Upper lobe of right lung (tissue), 1 donor: ENCODE measurements at regions not wholly inside any gene's neighbourhood (a gene's known extent, or its start where the extent isn't known, plus 50 kb on each side); places are given as distances from the start of the nearest gene placed in this dataset.

Source experiments
- ATAC-seq: fragments of 200-7000 bp; cut with Tn5 transposase; one replicate; pipeline ENCODE4 v1.9.1; 2020; ENCODE audit warnings: mild to moderate bottlenecking, moderate library complexity
- DNase-seq: peaks from one replicate; pipeline ENCODE4 v3.0.0-alpha.2; 2020
- H3K27ac ChIP-seq: fragments of 200-600 bp; one replicate; pipeline ENCODE4 v1.8.0; 2022
- H3K27me3 ChIP-seq: fragments of 200-600 bp; one replicate; pipeline ENCODE4 v1.8.0; 2022; ENCODE audit warnings: mild to moderate bottlenecking
- H3K36me3 ChIP-seq: fragments of 200-600 bp; one replicate; pipeline ENCODE4 v1.8.0; 2022
- H3K4me1 ChIP-seq: fragments of 200-600 bp; one replicate; pipeline ENCODE4 v1.8.0; 2022
- H3K4me3 ChIP-seq: fragments of 200-600 bp; one replicate; pipeline ENCODE4 v1.8.0; 2022; ENCODE audit warnings: mild to moderate bottlenecking
- H3K9me3 ChIP-seq: fragments of 200-600 bp; one replicate; pipeline ENCODE4 v1.8.0; 2022
- CTCF ChIP-seq: fragments of 200-600 bp; IDR thresholded peaks from one replicate; pipeline ENCODE4 v1.8.0; 2022; ENCODE audit warnings: antibody characterized with exemption
- intact Hi-C: fragments of 100-400 bp; cut with DNase I; formaldehyde crosslinking; loops from one replicate; pipeline ENCODE4 v1.11.0; 2022
- donor health status: DM: no; HTN: yes; CAD: no; lungs with severe emphysema.

- ATAC-seq (no peak), DNase-seq (no peak)
- H3K27ac ChIP-seq: no peak overlapping the region
- H3K9me3 ChIP-seq: no peaks in the 10 kb centered on the region
- no peaks in the 10 kb centered on the region for H3K4me1 ChIP-seq
- no peaks in the 10 kb centered on the region for H3K36me3 ChIP-seq
- H3K27me3 ChIP-seq: no peaks in the 10 kb centered on the region
- no peak overlapping the region for H3K4me3 ChIP-seq
- intact Hi-C loops: no loop called here
- no peak for TF ChIP-seq CTCF
Measured at GRCh38 chr7:155163696-155164095, 93.6 kb downstream of the HTR5A start.

GRCh38 chr7:155164316-155164715 is 94.2 kb downstream of the HTR5A start:
- H3K4me1 ChIP-seq: no peaks in the 10 kb centered on the region
- H3K27me3 ChIP-seq: no peaks in the 10 kb centered on the region
- H3K4me3 ChIP-seq: no peak overlapping the region
- H3K27ac ChIP-seq: no peak overlapping the region
- DNase-seq (no peak), ATAC-seq (no peak)
- no peaks in the 10 kb centered on the region for H3K36me3 ChIP-seq
- intact Hi-C loops: no loop called here
- no peak for TF ChIP-seq CTCF
- no peaks in the 10 kb centered on the region for H3K9me3 ChIP-seq

- no peak overlapping the region for H3K27ac ChIP-seq
- DNase-seq (no peak), ATAC-seq (no peak)
Measured at GRCh38 chr7:155166108-155166507, 96.0 kb downstream of the HTR5A start.

GRCh38 chr7:155166673-155167370 is 96.7 kb downstream of the HTR5A start:
- ATAC-seq: no peak
- intact Hi-C loops: no loop called here
- TF ChIP-seq CTCF: no peak
- no peak overlapping the region for H3K27ac ChIP-seq
- H3K4me3 ChIP-seq: no peak overlapping the region
- H3K4me1 ChIP-seq: no peaks in the 10 kb centered on the region
- no peak for DNase-seq
- H3K36me3 ChIP-seq: no peaks in the 10 kb centered on the region
- H3K9me3 ChIP-seq: no peaks in the 10 kb centered on the region
- H3K27me3 ChIP-seq: peaks cover 8% of the 10 kb centered on the region

More at GRCh38 chr7:155166108-155166507, 96.0 kb downstream of the HTR5A start:
- peaks cover 2% of the 10 kb centered on the region for H3K27me3 ChIP-seq
- no peaks in the 10 kb centered on the region for H3K36me3 ChIP-seq
- no peak overlapping the region for H3K4me3 ChIP-seq
- TF ChIP-seq CTCF: no peak
- intact Hi-C loops: no loop called here
- no peaks in the 10 kb centered on the region for H3K4me1 ChIP-seq
- H3K9me3 ChIP-seq: no peaks in the 10 kb centered on the region

- ATAC-seq (no peak), DNase-seq (no peak)
- Histone ChIP-seq H3K36me3 (no peaks in the 10 kb centered on the region), H3K9me3 (no peaks in the 10 kb centered on the region), H3K27ac (no peak overlapping the region), H3K4me3 (no peak overlapping the region), H3K27me3 (peaks cover 8% of the 10 kb centered on the region), H3K4me1 (no peaks in the 10 kb centered on the region)
- no peak for TF ChIP-seq CTCF
- intact Hi-C loops: no loop called here
Measured at GRCh38 chr7:155167706-155168365, 97.7 kb downstream of the HTR5A start.
